GM18511 (cell line): ENCODE measurements at regions not wholly inside any gene's neighbourhood (a gene's known extent, or its start where the extent isn't known, plus 50 kb on each side); places are given as distances from the start of the nearest gene placed in this dataset.

Experiments used
- ATAC-seq: cut with Tn5 transposase; IDR thresholded peaks from one replicate; pipeline ENCODE4 v1.9.1; 2021; ENCODE audit warnings: mild to moderate bottlenecking, moderate library complexity; ENCODE audit not compliant: unreplicated experiment

GRCh38 chr19:28497887-28498286, 715.1 kb downstream of the UQCRFS1 start:
- no peak for ATAC-seq

- no peak for ATAC-seq
These were observed 715.8 kb downstream of the UQCRFS1 start for GRCh38 chr19:28497137-28497536.

GRCh38 chr19:28495046-28495445, 717.9 kb downstream of the UQCRFS1 start:
- no peak for ATAC-seq

GRCh38 chr19:28494461-28494860, 718.5 kb downstream of the UQCRFS1 start:
- ATAC-seq, result no peak

- ATAC-seq, result no peak
These were observed 719.1 kb downstream of the UQCRFS1 start for GRCh38 chr19:28493884-28494283.

GRCh38 chr19:28492621-28493020, 720.3 kb downstream of the UQCRFS1 start:
- ATAC-seq, result no peak

GRCh38 chr19:28492201-28492600, 720.8 kb downstream of the UQCRFS1 start:
- ATAC-seq, result no peak

GRCh38 chr19:28489776-28490175, 723.2 kb downstream of the UQCRFS1 start:
- ATAC-seq, result no peak

GRCh38 chr19:28489126-28489660, 723.8 kb downstream of the UQCRFS1 start:
- no peak for ATAC-seq

- no peak for ATAC-seq
These were observed 725.0 kb downstream of the UQCRFS1 start for GRCh38 chr19:28487999-28488398.

GRCh38 chr19:28486926-28487325, 726.0 kb downstream of the UQCRFS1 start:
- ATAC-seq, result no peak

GRCh38 chr19:28486473-28486872, 726.5 kb downstream of the UQCRFS1 start:
- no peak for ATAC-seq

GRCh38 chr19:28485292-28485691, 727.7 kb downstream of the UQCRFS1 start:
- ATAC-seq, result no peak

GRCh38 chr19:28483197-28483596, 729.8 kb downstream of the UQCRFS1 start:
- no peak for ATAC-seq

GRCh38 chr19:28482221-28482620, 730.7 kb downstream of the UQCRFS1 start:
- ATAC-seq, result no peak

GRCh38 chr19:28481674-28482073, 731.3 kb downstream of the UQCRFS1 start:
- ATAC-seq, result no peak

GRCh38 chr19:28475525-28475924, 737.4 kb downstream of the UQCRFS1 start:
- no peak for ATAC-seq

GRCh38 chr19:28472843-28473242, 740.1 kb downstream of the UQCRFS1 start:
- ATAC-seq, result no peak

- ATAC-seq, result no peak
These were observed 741.0 kb downstream of the UQCRFS1 start for GRCh38 chr19:28471731-28472510.

GRCh38 chr19:28469544-28469943, 743.4 kb downstream of the UQCRFS1 start:
- ATAC-seq, result no peak

- no peak for ATAC-seq
These were observed 744.1 kb downstream of the UQCRFS1 start for GRCh38 chr19:28468701-28469459.
